CD4-positive, alpha-beta T cell treated with Interleukin-4 for 4 hours (primary cell): ENCODE measurements at regions not wholly inside any gene's neighbourhood (a gene's known extent, or its start where the extent isn't known, plus 50 kb on each side); places are given as distances from the start of the nearest gene placed in this dataset.

Source experiments
- DNase-seq: peaks from one replicate; pipeline ENCODE4 v3.0.0-alpha.2; 2020

DNA sequence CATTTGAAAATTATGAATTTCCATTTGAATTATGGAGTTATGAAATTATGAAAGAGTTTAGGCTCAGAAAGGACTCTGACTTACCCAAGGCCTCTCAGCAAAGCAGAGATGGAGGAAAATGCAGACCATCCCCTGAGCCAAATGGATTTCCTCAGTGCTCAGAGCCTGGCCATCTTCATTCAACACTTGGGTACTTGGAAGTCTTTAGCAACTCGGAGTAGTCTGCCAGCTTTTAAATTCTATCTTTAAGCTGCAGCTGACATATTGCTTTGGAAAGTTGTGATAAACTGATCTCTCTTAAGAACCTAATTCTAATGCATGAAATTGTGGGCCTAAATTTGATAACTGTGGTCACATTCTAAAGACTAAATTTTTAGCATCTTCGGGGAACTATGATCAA, 315.4 kb downstream of the SAMD5 start:
- no peak for DNase-seq

GRCh38 chr6:147825848-147826247, 317.4 kb downstream of the SAMD5 start:
- DNase-seq = no peak

DNA sequence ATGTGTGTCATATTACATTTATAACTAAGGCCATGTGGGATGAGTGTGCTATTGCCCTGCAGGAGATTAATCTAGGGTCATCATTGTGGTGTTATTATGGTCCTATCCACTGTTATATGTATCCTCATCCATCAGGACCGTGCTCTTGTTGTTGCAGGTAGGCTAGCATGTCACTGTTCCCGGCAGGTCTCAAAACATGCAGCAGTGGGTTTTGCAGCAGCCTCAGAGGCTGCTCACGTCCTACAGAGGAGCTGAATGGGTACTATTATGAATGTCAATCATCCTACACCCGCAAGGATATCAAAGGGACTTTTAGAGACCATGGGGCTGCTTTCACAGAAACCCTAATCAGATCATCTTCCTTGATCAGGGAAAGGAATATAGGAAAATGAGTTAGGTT, 318.2 kb downstream of the SAMD5 start:
- no peak for DNase-seq

DNA sequence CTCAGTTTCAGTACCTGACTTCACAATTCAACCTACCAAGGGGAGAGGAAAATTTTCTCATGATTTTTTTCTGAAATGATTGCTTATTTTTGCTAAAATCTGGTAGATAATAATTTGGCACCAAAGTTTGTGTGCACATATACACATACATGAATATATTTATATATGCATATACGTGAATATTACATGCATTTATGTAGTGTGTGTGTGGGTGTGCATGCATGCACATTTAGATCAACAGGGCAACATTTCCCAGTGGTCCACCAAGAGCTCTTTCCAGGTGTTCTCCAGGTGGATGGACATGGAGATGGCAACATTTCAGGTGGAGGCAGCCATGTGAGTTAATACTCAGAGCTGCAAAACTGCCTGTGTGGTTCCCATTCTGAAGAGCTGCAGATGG, 320.9 kb downstream of the SAMD5 start:
- DNase-seq = no peak

- DNase-seq = no peak
Observed at GRCh38 chr6:147829835-147830234, 321.3 kb downstream of the SAMD5 start.

DNA sequence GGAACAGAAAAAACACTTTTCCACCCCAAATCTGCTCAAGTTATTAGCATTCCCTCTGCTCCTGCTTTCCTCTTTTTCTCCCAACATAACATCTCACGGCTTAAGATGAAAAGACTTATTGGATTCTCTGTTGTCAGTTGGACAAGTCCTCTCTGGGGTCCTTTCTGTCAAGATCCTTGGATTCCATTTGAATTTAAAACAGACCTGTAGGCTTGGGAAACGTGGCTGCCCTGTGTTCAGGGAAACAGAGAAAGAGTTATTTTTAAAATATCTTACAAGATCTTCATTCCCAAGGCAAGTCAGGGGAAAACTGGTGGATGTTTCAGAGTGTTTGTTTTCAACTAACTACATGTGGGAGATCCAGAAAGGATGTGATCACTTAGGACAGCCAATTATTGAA, 322.9 kb downstream of the SAMD5 start:
- no peak for DNase-seq

- no peak for DNase-seq
Observed at GRCh38 chr6:147833607-147834006, 325.1 kb downstream of the SAMD5 start.

- DNase-seq = no peak
Observed at GRCh38 chr6:147834084-147834776, 325.7 kb downstream of the SAMD5 start.

DNA sequence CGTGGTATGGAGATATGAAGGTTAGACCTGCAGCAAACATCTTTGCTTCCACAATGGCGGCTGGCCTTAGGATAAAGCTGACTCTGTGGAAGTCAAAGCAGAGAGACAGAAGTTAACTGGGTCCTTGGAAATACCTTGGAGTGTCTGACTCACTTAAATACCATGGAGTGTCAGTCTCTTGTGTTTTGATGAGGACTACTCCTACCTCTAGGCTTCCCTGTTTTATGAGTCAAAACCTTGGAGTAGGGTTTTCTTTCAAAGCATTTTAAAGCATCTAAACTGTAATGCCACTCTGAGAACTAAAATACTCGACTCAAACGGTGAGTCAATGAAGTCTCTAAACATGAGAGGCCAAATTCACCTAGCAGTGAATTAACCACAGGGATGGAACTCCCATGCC, 329.1 kb downstream of the SAMD5 start:
- DNase-seq = no peak

GRCh38 chr6:147839708-147840610, 331.5 kb downstream of the SAMD5 start:
- no peak for DNase-seq

- DNase-seq = no peak
Observed at GRCh38 chr6:147841547-147842148, 333.2 kb downstream of the SAMD5 start.

DNA sequence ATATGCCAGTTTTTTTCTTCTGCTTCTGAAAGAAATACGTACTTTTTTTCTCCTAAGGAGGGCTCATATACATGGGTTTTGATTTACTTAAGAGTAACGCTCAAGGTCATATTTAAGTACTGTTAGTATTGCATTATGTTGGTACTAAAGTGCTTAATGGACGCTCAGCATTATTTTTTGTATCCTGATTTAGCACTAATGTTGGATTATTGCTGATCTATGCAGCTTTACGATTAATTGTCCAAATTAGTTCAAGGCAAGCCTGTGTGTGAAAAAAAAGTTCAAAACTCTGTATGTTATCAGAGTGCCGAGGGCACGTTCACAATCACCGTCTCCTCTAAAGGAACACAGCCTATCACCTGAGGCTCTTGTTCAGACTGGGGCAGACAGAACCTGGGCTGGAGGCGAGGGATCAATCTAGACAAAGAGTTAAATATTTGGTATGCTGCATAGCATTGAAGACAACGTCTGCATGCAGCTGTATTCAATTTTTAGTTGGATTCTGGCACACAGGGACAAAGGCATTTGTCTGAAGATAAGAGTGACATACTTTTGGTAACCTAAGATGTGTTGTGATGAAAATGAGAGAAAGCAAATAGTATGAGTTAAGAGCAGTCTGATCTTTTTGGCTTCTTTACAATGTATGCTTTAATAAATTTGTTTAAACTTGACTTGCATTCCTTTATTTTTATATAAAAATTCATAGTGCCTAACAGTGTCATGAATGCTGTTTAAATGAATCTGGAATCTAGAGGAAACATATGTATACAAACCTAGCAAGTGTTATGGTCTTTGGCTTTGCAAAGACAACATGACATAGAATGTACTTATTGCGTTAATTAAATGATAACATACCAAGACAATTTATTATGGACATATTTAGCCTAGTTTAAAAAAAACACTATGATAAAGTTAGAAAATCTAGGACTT, 341.2 kb downstream of the SAMD5 start:
- no peak for DNase-seq

GRCh38 chr6:147852772-147853171, 344.3 kb downstream of the SAMD5 start:
- DNase-seq = no peak

DNA sequence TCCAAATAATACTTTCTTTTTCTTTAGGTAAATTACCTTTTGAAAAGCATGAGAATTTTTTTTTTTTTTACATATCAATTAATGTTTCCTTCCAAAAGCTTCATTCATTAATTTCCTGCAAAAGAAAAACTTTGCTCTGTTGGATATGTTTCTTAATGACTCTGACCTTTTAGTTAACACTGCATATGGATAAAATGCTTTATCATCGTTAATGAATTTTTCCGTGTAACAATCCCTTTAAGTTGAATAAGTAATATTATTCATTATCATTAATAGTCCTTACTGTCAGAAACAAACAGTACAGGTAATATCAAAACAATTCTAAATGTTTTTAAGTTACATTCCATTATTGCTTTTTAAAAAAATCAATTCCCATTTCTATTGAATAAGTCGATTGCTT, 345.1 kb downstream of the SAMD5 start:
- DNase-seq = no peak

DNA sequence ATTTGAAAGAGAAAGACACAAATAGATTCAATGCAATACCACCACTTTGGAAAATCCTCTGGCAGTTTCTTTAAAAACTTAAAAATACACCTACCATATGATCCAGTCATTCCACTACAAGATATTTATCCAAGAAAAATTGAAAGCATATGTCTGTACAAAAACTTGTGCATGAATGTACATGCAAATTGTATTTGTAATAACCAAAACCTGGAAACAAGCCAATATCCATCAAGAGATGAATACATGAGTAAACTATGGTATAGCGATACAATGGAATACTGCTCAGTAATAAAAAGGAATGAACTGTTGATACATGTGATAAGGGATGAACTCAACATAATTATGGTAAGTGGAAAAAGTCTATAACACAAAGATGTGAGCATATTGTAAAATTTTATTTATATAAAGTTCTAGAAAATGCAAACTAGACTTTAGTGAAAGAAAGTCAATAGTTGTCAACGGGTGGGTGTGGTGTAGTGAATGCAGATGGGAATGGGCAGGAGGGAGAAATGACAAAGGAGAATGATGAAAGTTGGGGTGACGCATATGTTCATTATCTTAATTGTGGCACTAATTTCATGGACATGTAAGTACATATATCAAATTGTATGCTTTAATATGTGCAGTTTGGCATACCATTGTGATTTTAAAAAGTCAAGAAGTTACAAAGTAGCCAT, 347.5 kb downstream of the SAMD5 start:
- no peak for DNase-seq

- DNase-seq = no peak
Observed at GRCh38 chr6:147856687-147857086, 348.2 kb downstream of the SAMD5 start.

GRCh38 chr6:147858421-147858820, 349.9 kb downstream of the SAMD5 start:
- DNase-seq = no peak

GRCh38 chr6:147859071-147859470, 350.6 kb downstream of the SAMD5 start:
- no peak for DNase-seq

GRCh38 chr6:147861696-147862095, 353.2 kb downstream of the SAMD5 start:
- no peak for DNase-seq

GRCh38 chr6:147867433-147868226, 359.1 kb downstream of the SAMD5 start:
- DNase-seq = no peak
